GM12892 (cell line): ENCODE measurements at regions not wholly inside any gene's neighbourhood (a gene's known extent, or its start where the extent isn't known, plus 50 kb on each side); places are given as distances from the start of the nearest gene placed in this dataset.

Experiments used
- POLR2A ChIP-seq: IDR thresholded peaks from 2 replicates; pipeline ENCODE4 v1.6.1; 2011; ENCODE audit warnings: low read depth, low read length, control low read depth
- POLR2AphosphoS5 ChIP-seq: IDR thresholded peaks from 2 replicates; pipeline ENCODE4 v1.6.1; 2011; ENCODE audit warnings: low read depth, low read length, control low read depth

DNA sequence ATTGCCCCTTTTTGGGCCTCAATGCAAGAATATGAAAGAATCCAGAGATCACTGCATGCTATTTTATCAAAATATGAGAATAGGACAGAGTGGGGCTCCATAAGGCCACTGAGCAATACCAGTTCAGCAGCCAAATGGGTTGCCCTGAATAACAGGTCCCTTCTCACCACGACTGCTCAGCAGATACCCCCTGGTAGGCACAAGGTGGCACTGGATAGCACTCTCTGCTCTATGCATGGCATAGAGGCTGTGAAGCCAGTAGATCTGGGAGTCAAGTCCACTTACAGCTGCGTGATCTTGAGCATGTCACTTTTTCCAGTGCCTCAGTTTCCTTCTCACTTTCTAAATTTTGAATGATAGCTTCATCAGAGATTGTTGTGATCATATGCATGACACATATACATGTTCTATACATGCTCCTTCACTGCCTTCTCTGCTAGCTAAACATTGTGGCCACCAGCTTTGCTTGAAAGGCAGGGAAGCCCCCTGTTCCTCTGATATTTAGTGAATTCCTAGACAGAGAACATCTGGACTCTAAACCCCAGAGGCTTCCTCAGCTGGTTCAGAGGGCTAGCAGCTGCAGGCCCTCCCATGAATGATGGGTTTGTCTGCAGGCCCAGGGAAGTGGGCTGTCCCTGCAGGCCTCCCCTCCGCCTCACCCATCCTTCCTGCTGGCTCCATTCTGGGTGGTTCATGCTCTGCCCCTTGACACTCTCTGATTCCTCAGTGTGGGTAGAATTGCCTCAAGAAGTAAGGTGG lies 84.9 kb upstream of the ASIC2 start:
- no peak for TF ChIP-seq POLR2A
- no peak for TF ChIP-seq POLR2AphosphoS5
